MM.1S (cell line): ENCODE measurements at regions not wholly inside any gene's neighbourhood (a gene's known extent, or its start where the extent isn't known, plus 50 kb on each side); places are given as distances from the start of the nearest gene placed in this dataset.
"Not testable (repeated sequence)": the region's sequence is repeated elsewhere in the genome, so short reads cannot be mapped to it uniquely, and the experiment has no call there.

Source experiments
- DNase-seq: peaks from one replicate; pipeline ENCODE4 v3.0.0-alpha.2; 2015
- H2AFZ ChIP-seq: fragments of 300-600 bp; sonication (generic); 2 replicates; pipeline ENCODE4 v1.6.0; 2016; ENCODE audit warnings: antibody characterized with exemption, low read length
- H3F3A ChIP-seq: fragments of 300-600 bp; sonication (generic); 2 replicates; pipeline ENCODE4 v1.6.1; 2016; ENCODE audit warnings: mild to moderate bottlenecking, antibody characterized with exemption, low read length, moderate library complexity, mixed read lengths; ENCODE audit not compliant: insufficient read depth
- H3K27ac ChIP-seq: fragments of 300-600 bp; sonication (generic); 2 replicates; pipeline ENCODE4 v1.5.1; 2016; ENCODE audit warnings: mild to moderate bottlenecking, low read length
- H3K27me3 ChIP-seq: fragments of 300-600 bp; sonication (generic); replicated peaks from 2 replicates; pipeline ENCODE4 v1.6.0; 2016; ENCODE audit warnings: low read length; ENCODE audit not compliant: insufficient read depth
- H3K36me3 ChIP-seq: fragments of 300-600 bp; sonication (generic); replicated peaks from 2 replicates; pipeline ENCODE4 v1.6.1; 2016; ENCODE audit warnings: mild to moderate bottlenecking, low read length, mixed read lengths; ENCODE audit not compliant: insufficient read depth
- H3K4me1 ChIP-seq: fragments of 300-600 bp; sonication (generic); 2 replicates; pipeline ENCODE4 v1.6.1; 2016; ENCODE audit warnings: low read length, mixed read lengths
- H3K4me2 ChIP-seq: fragments of 300-600 bp; sonication (generic); 2 replicates; pipeline ENCODE4 v1.6.0; 2016; ENCODE audit warnings: low read depth, low read length
- H3K4me3 ChIP-seq: fragments of 300-600 bp; sonication (generic); 2 replicates; pipeline ENCODE4 v1.5.1; 2016; ENCODE audit warnings: low read length, mixed read lengths
- H3K79me2 ChIP-seq: fragments of 300-600 bp; sonication (generic); 2 replicates; pipeline ENCODE4 v1.6.1; 2016; ENCODE audit warnings: mixed run types, low read length, mixed read lengths
- H3K9ac ChIP-seq: fragments of 300-600 bp; sonication (generic); 2 replicates; pipeline ENCODE4 v1.6.1; 2016; ENCODE audit warnings: low read length, mixed read lengths
- H3K9me2 ChIP-seq: fragments of 300-600 bp; sonication (generic); replicated peaks from 2 replicates; pipeline ENCODE4 v1.6.1; 2016; ENCODE audit warnings: mild to moderate bottlenecking, low read length, mixed read lengths; ENCODE audit not compliant: insufficient read depth
- H3K9me3 ChIP-seq: fragments of 300-600 bp; sonication (generic); replicated peaks from 2 replicates; pipeline ENCODE4 v1.6.1; 2016; ENCODE audit warnings: mild to moderate bottlenecking, low read length, mixed read lengths; ENCODE audit not compliant: insufficient read depth
- H4K20me1 ChIP-seq: fragments of 300-600 bp; sonication (generic); 2 replicates; pipeline ENCODE4 v1.6.1; 2016; ENCODE audit warnings: mild to moderate bottlenecking, low read length, moderate library complexity, mixed read lengths; ENCODE audit not compliant: insufficient read depth
- EZH2 ChIP-seq: fragments of 300-600 bp; sonication (generic); optimal IDR thresholded peaks from 2 replicates; pipeline ENCODE3; 2017; ENCODE audit warnings: low read depth, mild to moderate bottlenecking, antibody characterized with exemption, low read length, mixed read lengths
- EZH2phosphoT487 ChIP-seq: fragments of 300-600 bp; sonication (generic); IDR thresholded peaks from 2 replicates; pipeline ENCODE4 v1.6.1; 2018; ENCODE audit warnings: antibody characterized with exemption, low read length
- TF ChIP-seq, protein P1 (sequence below): fragments of 300-600 bp; sonication (generic); IDR thresholded peaks from 2 replicates; pipeline ENCODE4 v1.5.1; 2016; ENCODE audit warnings: antibody characterized with exemption, low read length, mixed read lengths

DNA sequence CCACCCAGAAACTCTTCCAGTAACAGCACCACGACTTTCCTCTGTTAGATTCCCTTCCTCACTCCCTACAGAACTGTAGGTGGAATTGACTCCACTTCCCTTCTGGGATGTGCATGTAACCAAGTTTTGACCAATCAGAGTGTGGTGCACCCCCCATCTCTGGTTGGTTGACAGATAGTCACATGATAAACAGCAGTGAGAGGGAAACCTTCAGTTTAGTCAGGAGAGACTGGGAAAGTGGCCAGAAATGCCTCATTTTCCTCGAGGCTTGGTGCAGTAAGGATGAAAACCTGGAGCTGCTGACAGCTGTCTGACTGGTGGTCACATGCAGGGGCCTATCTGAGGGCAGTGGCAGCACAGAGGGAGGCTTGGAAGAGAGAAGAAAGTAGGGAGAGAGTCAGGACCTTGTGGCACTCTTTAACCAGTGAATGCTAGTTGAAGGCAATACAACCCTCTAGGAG is 67.3 kb upstream of the GRK3 start:
- Histone ChIP-seq H3K9ac (no peak overlapping the region), H3F3A (peaks cover 3% of the 10 kb centered on the region; the same call in 1 of the 2 replicates), H3K9me2 (no peaks in the 10 kb centered on the region), H2AFZ (no peak overlapping the region), H3K27ac (no peak overlapping the region), H3K4me2 (no peak overlapping the region), H3K79me2 (no peaks in the 10 kb centered on the region), H3K36me3 (no peaks in the 10 kb centered on the region), H3K27me3 (no peaks in the 10 kb centered on the region), H3K9me3 (no peaks in the 10 kb centered on the region), H3K4me1 (peaks cover 13% of the 10 kb centered on the region), H3K4me3 (no peak overlapping the region), H4K20me1 (no peaks in the 10 kb centered on the region)
- no peak for DNase-seq
- TF ChIP-seq EZH2phosphoT487 (no peak), EZH2 (no peak)
- TF ChIP-seq, protein P1, sequence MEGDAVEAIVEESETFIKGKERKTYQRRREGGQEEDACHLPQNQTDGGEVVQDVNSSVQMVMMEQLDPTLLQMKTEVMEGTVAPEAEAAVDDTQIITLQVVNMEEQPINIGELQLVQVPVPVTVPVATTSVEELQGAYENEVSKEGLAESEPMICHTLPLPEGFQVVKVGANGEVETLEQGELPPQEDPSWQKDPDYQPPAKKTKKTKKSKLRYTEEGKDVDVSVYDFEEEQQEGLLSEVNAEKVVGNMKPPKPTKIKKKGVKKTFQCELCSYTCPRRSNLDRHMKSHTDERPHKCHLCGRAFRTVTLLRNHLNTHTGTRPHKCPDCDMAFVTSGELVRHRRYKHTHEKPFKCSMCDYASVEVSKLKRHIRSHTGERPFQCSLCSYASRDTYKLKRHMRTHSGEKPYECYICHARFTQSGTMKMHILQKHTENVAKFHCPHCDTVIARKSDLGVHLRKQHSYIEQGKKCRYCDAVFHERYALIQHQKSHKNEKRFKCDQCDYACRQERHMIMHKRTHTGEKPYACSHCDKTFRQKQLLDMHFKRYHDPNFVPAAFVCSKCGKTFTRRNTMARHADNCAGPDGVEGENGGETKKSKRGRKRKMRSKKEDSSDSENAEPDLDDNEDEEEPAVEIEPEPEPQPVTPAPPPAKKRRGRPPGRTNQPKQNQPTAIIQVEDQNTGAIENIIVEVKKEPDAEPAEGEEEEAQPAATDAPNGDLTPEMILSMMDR = no peak

DNA sequence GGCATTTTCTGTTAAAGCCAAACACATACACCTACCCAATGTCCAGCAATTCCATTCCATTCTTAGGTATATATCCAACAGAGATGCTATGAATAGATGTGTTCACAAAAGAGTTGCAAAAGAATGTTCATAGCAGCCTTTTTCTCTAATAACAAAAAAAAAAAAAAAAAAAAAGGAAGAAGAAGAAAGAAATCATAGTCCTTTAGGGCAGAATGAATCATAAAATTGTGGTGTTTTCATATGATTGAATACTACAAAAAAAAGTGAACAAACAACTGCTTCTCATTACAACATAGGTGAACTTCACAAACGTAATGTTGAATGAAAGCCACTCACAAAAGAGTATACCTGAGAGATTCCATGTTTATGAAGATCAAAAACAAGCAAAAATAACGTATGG is 66.8 kb upstream of the GRK3 start:
- Histone ChIP-seq H3K9me2 (no peaks in the 10 kb centered on the region), H4K20me1 (no peaks in the 10 kb centered on the region), H3K27ac (no peak overlapping the region), H3K9ac (no peak overlapping the region), H3K27me3 (no peaks in the 10 kb centered on the region), H3K36me3 (no peaks in the 10 kb centered on the region), H3K4me1 (peaks cover 13% of the 10 kb centered on the region), H2AFZ (no peak overlapping the region), H3K79me2 (no peaks in the 10 kb centered on the region), H3K4me3 (no peak overlapping the region), H3K4me2 (no peak overlapping the region), H3K9me3 (no peaks in the 10 kb centered on the region), H3F3A (peaks cover 3% of the 10 kb centered on the region; the same call in 1 of the 2 replicates)
- DNase-seq = no peak
- TF ChIP-seq EZH2phosphoT487 = no peak

DNA sequence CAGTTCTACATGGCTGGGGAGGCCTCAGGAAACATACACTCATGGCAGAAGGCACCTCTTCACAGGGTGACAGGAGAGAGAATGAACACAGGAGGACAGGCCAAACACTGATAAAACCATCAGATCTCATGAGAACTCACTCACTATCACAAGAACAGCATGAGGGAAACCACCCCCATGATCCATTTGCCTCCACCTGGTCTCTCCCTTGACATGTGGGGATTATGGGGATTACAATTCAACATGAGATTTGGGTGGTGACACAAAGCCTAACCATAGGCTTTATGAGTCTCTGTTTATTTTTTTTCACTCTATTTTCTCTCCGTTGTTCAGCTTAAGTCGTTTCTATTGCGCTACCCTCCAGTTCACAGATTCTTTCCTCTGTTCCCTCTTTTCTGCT is 63.8 kb upstream of the GRK3 start:
- not testable (repeated sequence) for H3K79me2 ChIP-seq, H3K36me3 ChIP-seq, H3F3A ChIP-seq, H3K9me3 ChIP-seq, H3K4me1 ChIP-seq, H3K9me2 ChIP-seq, H3K27ac ChIP-seq, DNase-seq, H4K20me1 ChIP-seq, H3K9ac ChIP-seq, H3K27me3 ChIP-seq, H2AFZ ChIP-seq, H3K4me3 ChIP-seq, H3K4me2 ChIP-seq

DNA sequence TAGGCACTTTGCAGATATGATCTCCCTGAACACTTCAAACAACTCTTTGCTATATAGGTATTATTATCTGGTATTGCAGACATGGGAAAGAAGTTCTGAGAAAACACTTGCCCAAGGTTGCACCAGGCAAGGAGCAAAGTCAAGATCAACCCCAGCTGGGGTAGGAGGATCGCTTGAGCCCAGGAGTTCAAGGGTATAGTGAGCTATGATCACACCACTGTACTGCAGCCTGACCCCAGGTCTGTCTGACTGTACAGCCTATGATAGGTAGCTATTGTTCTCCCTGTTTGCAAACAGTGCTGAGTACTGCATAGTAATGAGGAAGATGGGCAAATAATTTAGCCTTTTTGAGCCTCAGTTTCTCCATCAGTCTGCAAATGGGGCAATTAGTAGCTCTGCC is 60.5 kb upstream of the GRK3 start:
- H4K20me1 ChIP-seq, H3K4me2 ChIP-seq, H3K9me3 ChIP-seq, DNase-seq, H3K27me3 ChIP-seq, H3K27ac ChIP-seq, H3K9me2 ChIP-seq, H3K9ac ChIP-seq, H2AFZ ChIP-seq, H3F3A ChIP-seq, H3K36me3 ChIP-seq, H3K4me1 ChIP-seq, H3K79me2 ChIP-seq, H3K4me3 ChIP-seq: not testable (repeated sequence)

DNA sequence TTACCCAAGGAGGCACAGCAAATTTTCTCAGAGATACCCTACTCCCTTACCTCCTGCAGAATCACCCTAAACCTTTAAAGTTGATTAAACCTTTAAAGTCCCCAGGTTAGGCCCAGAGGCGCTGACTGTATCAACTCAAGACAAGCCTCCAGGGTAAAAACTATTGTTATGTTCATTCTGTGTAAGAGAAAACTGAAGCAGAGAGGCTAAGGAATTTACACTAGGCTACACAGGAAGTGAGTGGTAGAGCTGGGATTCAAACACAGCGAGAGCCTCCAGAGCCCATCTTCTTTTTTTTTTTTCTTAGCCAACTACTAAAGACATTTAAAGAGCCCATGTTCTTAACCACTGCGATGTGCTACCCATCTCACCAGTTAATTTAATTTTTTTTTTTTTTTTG is 56.3 kb upstream of the GRK3 start:
- no peak overlapping the region for H3K9ac ChIP-seq
- no peak overlapping the region for H2AFZ ChIP-seq
- no peaks in the 10 kb centered on the region for H4K20me1 ChIP-seq
- H3K79me2 ChIP-seq = no peaks in the 10 kb centered on the region
- no peaks in the 10 kb centered on the region for H3K9me2 ChIP-seq
- no peaks in the 10 kb centered on the region for H3K36me3 ChIP-seq
- H3K27ac ChIP-seq = no peak overlapping the region
- no peak overlapping the region for H3K4me3 ChIP-seq
- no peaks in the 10 kb centered on the region for H3K4me1 ChIP-seq
- H3K9me3 ChIP-seq = no peaks in the 10 kb centered on the region
- no peak for TF ChIP-seq EZH2phosphoT487
- TF ChIP-seq EZH2 = no peak
- TF ChIP-seq, protein P1 = no peak
- DNase-seq = no peak
- no peak overlapping the region for H3K4me2 ChIP-seq
- H3F3A ChIP-seq = no peaks in the 10 kb centered on the region
- H3K27me3 ChIP-seq = no peaks in the 10 kb centered on the region
